ENCODE measurements at regions not wholly inside any gene's neighbourhood (a gene's known extent, or its start where the extent isn't known, plus 50 kb on each side); places are given as distances from the start of the nearest gene placed in this dataset.

DNA sequence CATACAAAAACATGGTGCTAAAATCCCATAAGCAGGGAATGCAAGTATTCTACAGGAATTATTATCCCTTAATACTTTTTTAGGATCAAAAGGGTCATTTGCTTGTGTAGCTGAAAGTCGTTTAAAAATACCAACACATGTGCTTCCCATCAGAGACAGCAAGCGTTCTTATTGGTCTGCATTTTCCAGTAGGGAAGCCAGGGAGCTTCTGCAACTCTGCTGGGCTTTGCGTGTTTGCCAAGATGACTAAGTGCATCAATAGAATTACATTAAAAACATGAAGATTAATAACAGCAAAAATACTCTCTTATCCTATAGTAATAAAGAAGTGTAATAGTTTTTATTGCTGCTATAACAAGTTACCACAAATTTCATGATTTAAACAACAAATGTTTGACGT lies 111.2 kb downstream of the QDPR start (continued):
- TF ChIP-seq, protein P1, sequence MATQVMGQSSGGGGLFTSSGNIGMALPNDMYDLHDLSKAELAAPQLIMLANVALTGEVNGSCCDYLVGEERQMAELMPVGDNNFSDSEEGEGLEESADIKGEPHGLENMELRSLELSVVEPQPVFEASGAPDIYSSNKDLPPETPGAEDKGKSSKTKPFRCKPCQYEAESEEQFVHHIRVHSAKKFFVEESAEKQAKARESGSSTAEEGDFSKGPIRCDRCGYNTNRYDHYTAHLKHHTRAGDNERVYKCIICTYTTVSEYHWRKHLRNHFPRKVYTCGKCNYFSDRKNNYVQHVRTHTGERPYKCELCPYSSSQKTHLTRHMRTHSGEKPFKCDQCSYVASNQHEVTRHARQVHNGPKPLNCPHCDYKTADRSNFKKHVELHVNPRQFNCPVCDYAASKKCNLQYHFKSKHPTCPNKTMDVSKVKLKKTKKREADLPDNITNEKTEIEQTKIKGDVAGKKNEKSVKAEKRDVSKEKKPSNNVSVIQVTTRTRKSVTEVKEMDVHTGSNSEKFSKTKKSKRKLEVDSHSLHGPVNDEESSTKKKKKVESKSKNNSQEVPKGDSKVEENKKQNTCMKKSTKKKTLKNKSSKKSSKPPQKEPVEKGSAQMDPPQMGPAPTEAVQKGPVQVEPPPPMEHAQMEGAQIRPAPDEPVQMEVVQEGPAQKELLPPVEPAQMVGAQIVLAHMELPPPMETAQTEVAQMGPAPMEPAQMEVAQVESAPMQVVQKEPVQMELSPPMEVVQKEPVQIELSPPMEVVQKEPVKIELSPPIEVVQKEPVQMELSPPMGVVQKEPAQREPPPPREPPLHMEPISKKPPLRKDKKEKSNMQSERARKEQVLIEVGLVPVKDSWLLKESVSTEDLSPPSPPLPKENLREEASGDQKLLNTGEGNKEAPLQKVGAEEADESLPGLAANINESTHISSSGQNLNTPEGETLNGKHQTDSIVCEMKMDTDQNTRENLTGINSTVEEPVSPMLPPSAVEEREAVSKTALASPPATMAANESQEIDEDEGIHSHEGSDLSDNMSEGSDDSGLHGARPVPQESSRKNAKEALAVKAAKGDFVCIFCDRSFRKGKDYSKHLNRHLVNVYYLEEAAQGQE (IDR thresholded peaks at IDR 0.05; ENCODE audit: low read depth, low read length): no peak
- TF ChIP-seq ZNF622 (IDR thresholded peaks at IDR 0.05): no peak
- no peak for TF ChIP-seq STAT1 (conservative IDR thresholded peaks at IDR 0.05)
- no peak for TF ChIP-seq KDM1A (IDR thresholded peaks at IDR 0.05; ENCODE audit: borderline replicate concordance)
- TF ChIP-seq, protein P2, sequence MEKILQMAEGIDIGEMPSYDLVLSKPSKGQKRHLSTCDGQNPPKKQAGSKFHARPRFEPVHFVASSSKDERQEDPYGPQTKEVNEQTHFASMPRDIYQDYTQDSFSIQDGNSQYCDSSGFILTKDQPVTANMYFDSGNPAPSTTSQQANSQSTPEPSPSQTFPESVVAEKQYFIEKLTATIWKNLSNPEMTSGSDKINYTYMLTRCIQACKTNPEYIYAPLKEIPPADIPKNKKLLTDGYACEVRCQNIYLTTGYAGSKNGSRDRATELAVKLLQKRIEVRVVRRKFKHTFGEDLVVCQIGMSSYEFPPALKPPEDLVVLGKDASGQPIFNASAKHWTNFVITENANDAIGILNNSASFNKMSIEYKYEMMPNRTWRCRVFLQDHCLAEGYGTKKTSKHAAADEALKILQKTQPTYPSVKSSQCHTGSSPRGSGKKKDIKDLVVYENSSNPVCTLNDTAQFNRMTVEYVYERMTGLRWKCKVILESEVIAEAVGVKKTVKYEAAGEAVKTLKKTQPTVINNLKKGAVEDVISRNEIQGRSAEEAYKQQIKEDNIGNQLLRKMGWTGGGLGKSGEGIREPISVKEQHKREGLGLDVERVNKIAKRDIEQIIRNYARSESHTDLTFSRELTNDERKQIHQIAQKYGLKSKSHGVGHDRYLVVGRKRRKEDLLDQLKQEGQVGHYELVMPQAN (conservative IDR thresholded peaks at IDR 0.05): no peak

DNA sequence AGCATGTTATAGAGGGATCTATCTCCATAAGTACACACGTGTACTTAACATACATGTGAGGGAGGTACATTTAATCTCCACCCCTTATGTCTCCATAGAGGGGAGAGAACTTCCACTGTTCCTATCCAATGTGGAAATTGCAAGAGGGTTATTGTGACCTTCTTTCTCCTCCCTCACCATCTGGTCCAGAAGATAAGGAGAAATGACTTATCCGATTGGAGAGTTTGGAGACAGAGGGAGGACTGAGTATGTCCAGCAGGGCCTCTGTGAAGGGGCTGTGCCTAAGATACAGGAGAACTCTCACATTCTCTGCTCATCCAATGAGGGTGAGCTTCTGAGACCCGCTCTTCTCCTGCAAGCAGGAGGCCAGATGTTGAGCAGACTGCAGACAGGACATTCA lies 113.1 kb downstream of the QDPR start:
- intact Hi-C loops (cut with micrococcal nuclease; ENCODE audit: unreplicated experiment) (no loop called here), in situ Hi-C loops (cut with MboI) (no loop called here)
- ChIA-PET RAD21 (ENCODE audit: unreplicated experiment) (no interaction called here), POLR2A (no interaction called here), CTCF (no interaction called here), SMC1A (ENCODE audit: uncharacterized antibody, unreplicated experiment) (interaction anchor here (0.8 kb wide), 1 partner anchor 40 kb away, joined by 3 read pairs; no protein-coding TSS in a partner anchor)
- Histone ChIP-seq H3K4me1 (ENCODE audit: control insufficient read depth, insufficient read depth, low read length) (no peaks in the 10 kb centered on the region), H3K36me3 (ENCODE audit: control insufficient read depth in 2 of 2, insufficient read depth in 2 of 2, low read length in 1 of 2) (no peaks in the 10 kb centered on the region), H3K9me3 (replicated peaks; ENCODE audit: control insufficient read depth, insufficient read depth, low read length) (no peaks in the 10 kb centered on the region), H3K4me2 (ENCODE audit: control insufficient read depth, insufficient read depth) (no peak overlapping the region), H3K79me2 (ENCODE audit: control insufficient read depth, insufficient read depth, low read length) (no peaks in the 10 kb centered on the region), H3K27me3 (replicated peaks in 1 of 2; ENCODE audit: control insufficient read depth in 2 of 2, insufficient read depth in 2 of 2, low read length in 1 of 2) (no peaks in the 10 kb centered on the region), H3K9ac (ENCODE audit: control insufficient read depth, insufficient read depth, low read length) (no peak overlapping the region), H3K4me3 (no peak overlapping the region), H3K27ac (ENCODE audit: control insufficient read depth, insufficient read depth) (no peak overlapping the region), H2AFZ (ENCODE audit: control insufficient read depth, low read depth, low read length) (no peak overlapping the region), H4K20me1 (ENCODE audit: control insufficient read depth, insufficient read depth) (no peaks in the 10 kb centered on the region)
- no peak for FAIRE-seq
- no peak for ATAC-seq
- 19% methylated on average over 3 of the region's 3 CpGs for WGBS (ENCODE audit: insufficient coverage, insufficient replicate concordance, low lambda C conversion rate, missing lambda C conversion rate)
- no TSS peak for BruUV-seq (replicated peaks)
- no peak for DNase-seq (ENCODE audit: low read depth, low spot score)
- TF ChIP-seq, protein P3, sequence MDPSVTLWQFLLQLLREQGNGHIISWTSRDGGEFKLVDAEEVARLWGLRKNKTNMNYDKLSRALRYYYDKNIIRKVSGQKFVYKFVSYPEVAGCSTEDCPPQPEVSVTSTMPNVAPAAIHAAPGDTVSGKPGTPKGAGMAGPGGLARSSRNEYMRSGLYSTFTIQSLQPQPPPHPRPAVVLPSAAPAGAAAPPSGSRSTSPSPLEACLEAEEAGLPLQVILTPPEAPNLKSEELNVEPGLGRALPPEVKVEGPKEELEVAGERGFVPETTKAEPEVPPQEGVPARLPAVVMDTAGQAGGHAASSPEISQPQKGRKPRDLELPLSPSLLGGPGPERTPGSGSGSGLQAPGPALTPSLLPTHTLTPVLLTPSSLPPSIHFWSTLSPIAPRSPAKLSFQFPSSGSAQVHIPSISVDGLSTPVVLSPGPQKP (IDR thresholded peaks at IDR 0.05; ENCODE audit: low read depth, low read length): no peak
- TF ChIP-seq JUNB (IDR thresholded peaks at IDR 0.05) (no peak), SREBF1 (IDR thresholded peaks at IDR 0.05; ENCODE audit: low read length) (no peak), ZNF274 (IDR thresholded peaks at IDR 0.05; ENCODE audit: insufficient read depth, insufficient read length) (no peak), ZNF24 (IDR thresholded peaks at IDR 0.05) (no peak), CBFB (IDR thresholded peaks at IDR 0.05; ENCODE audit: low read depth) (no peak), ZNF384 (IDR thresholded peaks at IDR 0.05; ENCODE audit: borderline replicate concordance, low read depth, low read length) (no peak), CREM (IDR thresholded peaks at IDR 0.05; ENCODE audit: low read depth) (no peak), RFX5 (IDR thresholded peaks at IDR 0.05; ENCODE audit: low read depth, low read length) (no peak), NR2C2 (IDR thresholded peaks at IDR 0.05; ENCODE audit: borderline replicate concordance, control insufficient read depth, insufficient read length, low read depth) (no peak), BACH1 (IDR thresholded peaks at IDR 0.05; ENCODE audit: borderline replicate concordance) (no peak), KDM1A (IDR thresholded peaks at IDR 0.05; ENCODE audit: borderline replicate concordance) (no peak)
